ENCODE measurements at regions not wholly inside any gene's neighbourhood (a gene's known extent, or its start where the extent isn't known, plus 50 kb on each side); places are given as distances from the start of the nearest gene placed in this dataset.

GRCh38 chr14:65261946-65262345 lies 150.6 kb upstream of the FUT8 start:
- H3K4me3 ChIP-seq (ENCODE audit: low read depth, low read length): no peak overlapping the region
- no peak for DNase-seq (ENCODE audit: low read depth)
- TF ChIP-seq, protein P1, sequence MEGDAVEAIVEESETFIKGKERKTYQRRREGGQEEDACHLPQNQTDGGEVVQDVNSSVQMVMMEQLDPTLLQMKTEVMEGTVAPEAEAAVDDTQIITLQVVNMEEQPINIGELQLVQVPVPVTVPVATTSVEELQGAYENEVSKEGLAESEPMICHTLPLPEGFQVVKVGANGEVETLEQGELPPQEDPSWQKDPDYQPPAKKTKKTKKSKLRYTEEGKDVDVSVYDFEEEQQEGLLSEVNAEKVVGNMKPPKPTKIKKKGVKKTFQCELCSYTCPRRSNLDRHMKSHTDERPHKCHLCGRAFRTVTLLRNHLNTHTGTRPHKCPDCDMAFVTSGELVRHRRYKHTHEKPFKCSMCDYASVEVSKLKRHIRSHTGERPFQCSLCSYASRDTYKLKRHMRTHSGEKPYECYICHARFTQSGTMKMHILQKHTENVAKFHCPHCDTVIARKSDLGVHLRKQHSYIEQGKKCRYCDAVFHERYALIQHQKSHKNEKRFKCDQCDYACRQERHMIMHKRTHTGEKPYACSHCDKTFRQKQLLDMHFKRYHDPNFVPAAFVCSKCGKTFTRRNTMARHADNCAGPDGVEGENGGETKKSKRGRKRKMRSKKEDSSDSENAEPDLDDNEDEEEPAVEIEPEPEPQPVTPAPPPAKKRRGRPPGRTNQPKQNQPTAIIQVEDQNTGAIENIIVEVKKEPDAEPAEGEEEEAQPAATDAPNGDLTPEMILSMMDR (IDR thresholded peaks at IDR 0.05; ENCODE audit: low read depth, low read length): no peak
- TF ChIP-seq MYC (IDR thresholded peaks at IDR 0.05; ENCODE audit: low read depth, low read length): no peak
- TF ChIP-seq POLR2A (IDR thresholded peaks at IDR 0.05; ENCODE audit: extremely low read depth, insufficient read length): no peak
- no peak for TF ChIP-seq MAX (IDR thresholded peaks at IDR 0.05; ENCODE audit: low read depth, low read length)

DNA sequence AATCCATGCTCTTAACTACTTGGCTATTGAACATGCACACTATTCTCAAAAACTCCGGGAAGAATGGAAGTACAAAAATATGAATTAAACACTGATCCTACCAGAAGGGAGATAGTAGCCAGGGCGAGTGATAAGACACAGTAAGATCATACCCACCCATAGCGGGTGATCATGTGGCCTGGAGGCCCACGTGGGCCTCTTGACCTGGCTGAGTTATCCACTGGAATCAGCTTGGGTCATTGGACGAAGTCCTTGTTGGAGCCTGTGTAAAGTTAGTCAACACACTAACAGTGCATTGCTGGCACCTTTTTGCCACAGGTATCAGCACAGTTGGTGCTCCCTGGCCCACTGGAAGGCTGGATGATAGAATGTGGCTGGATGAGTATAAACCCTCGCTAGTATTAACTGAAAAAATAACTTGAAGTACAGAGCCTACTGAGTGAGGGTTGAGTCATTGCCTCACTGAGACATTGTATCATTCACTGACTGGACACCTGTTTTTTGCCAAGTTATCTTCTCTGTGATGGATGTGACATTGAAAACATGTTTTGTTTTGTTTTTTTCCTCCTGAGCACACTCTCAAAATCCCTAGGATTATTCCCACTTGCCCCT lies 149.2 kb upstream of the FUT8 start:
- H3K4me3 ChIP-seq (ENCODE audit: low read depth, low read length): no peak overlapping the region
- TF ChIP-seq MAX (IDR thresholded peaks at IDR 0.05; ENCODE audit: low read depth, low read length) (no peak), POLR2A (IDR thresholded peaks at IDR 0.05; ENCODE audit: extremely low read depth, insufficient read length) (no peak), MYC (IDR thresholded peaks at IDR 0.05; ENCODE audit: low read depth, low read length) (no peak)
- TF ChIP-seq, protein P1 (IDR thresholded peaks at IDR 0.05; ENCODE audit: low read depth, low read length): no peak
- DNase-seq (ENCODE audit: low read depth): no peak

- no peak for TF ChIP-seq MYC (IDR thresholded peaks at IDR 0.05; ENCODE audit: low read depth, low read length)
- DNase-seq (ENCODE audit: low read depth): no peak
- H3K4me3 ChIP-seq (ENCODE audit: low read depth, low read length): no peak overlapping the region
These were observed 144.7 kb upstream of the FUT8 start for GRCh38 chr14:65267856-65268255.

DNA sequence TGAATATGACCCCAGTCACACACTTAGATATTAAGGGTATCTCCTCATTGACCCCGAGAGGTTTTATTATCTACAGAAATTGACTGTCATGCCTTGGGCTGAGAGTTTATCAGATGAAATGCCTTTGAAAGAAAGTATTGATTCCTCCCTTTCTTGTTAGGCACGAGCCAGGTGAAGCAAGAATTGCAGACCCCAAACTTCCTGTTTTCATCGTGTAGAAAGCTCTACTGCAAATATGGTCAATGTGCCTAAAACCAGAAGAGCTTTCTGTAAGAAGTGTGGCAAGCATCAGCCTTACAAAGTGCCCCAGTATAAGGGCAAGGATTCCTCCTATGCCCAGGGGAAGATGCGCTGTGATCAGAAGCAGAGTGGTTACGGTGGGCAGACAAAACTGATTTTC lies 143.9 kb upstream of the FUT8 start:
- DNase-seq (ENCODE audit: low read depth): peak; percentile 62
- no peak for TF ChIP-seq MYC (IDR thresholded peaks at IDR 0.05; ENCODE audit: low read depth, low read length)
- no peak for TF ChIP-seq POLR2A (IDR thresholded peaks at IDR 0.05; ENCODE audit: extremely low read depth, insufficient read length)
- no peak for TF ChIP-seq MAX (IDR thresholded peaks at IDR 0.05; ENCODE audit: low read depth, low read length)
- TF ChIP-seq, protein P1 (IDR thresholded peaks at IDR 0.05; ENCODE audit: low read depth, low read length): no peak
- H3K4me3 ChIP-seq (ENCODE audit: low read depth, low read length): no peak overlapping the region

DNA sequence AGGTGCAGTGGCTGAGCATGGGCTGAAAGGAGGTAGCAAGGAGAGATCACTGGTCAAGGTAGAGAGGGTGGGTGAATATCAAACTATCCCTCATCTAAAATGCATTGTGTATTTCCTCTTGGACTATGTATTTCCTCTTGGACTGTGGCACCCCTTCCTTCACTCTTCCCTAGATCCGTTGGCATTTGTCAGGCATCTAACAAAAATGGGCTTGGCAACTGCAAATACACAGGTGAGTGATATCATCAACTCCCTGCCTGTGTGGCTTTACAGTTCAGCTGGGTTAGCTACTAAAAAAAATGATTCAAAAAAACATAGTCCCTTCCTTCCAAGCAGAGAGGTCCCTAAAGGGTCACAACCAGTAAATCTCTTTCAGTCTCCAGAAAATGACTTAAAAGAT lies 142.8 kb upstream of the FUT8 start:
- DNase-seq (ENCODE audit: low read depth): no peak
- TF ChIP-seq, protein P1 (IDR thresholded peaks at IDR 0.05; ENCODE audit: low read depth, low read length): no peak
- TF ChIP-seq MAX (IDR thresholded peaks at IDR 0.05; ENCODE audit: low read depth, low read length) (no peak), POLR2A (IDR thresholded peaks at IDR 0.05; ENCODE audit: extremely low read depth, insufficient read length) (no peak), MYC (IDR thresholded peaks at IDR 0.05; ENCODE audit: low read depth, low read length) (no peak)
- no peak overlapping the region for H3K4me3 ChIP-seq (ENCODE audit: low read depth, low read length)

GRCh38 chr14:65277027-65277426 lies 135.5 kb upstream of the FUT8 start:
- H3K4me3 ChIP-seq (ENCODE audit: low read depth, low read length): no peak overlapping the region
- no peak for DNase-seq (ENCODE audit: low read depth)
- no peak for TF ChIP-seq POLR2A (IDR thresholded peaks at IDR 0.05; ENCODE audit: extremely low read depth, insufficient read length)
- no peak for TF ChIP-seq MAX (IDR thresholded peaks at IDR 0.05; ENCODE audit: low read depth, low read length)
- no peak for TF ChIP-seq MYC (IDR thresholded peaks at IDR 0.05; ENCODE audit: low read depth, low read length)
- TF ChIP-seq, protein P1 (IDR thresholded peaks at IDR 0.05; ENCODE audit: low read depth, low read length): no peak

All from NB4 (cell line).